ENCODE measurements at regions not wholly inside any gene's neighbourhood (a gene's known extent, or its start where the extent isn't known, plus 50 kb on each side); places are given as distances from the start of the nearest gene placed in this dataset.

GRCh38 chr13:109654341-109655205 is 131.8 kb downstream of the IRS2 start:
- TF ChIP-seq CTCF (IDR thresholded peaks at IDR 0.05; ENCODE audit: borderline replicate concordance, extremely low read depth, low read length, poor library complexity, severe bottlenecking): no peak
- no peak for TF ChIP-seq EZH2 (IDR thresholded peaks at IDR 0.05; ENCODE audit: borderline replicate concordance, low read depth, low read length, severe bottlenecking)
- Histone ChIP-seq H4K20me1 (ENCODE audit: insufficient read depth, low read length) (peaks cover 27% of the 10 kb centered on the region; the same call in 1 of the 2 replicates), H3K4me1 (ENCODE audit: insufficient read depth, low read length) (no peaks in the 10 kb centered on the region), H3K36me3 (ENCODE audit: insufficient read depth, low read length) (peaks cover 13% of the 10 kb centered on the region; the same call in 1 of the 2 replicates), H3K9me3 (ENCODE audit: insufficient read depth, low read length, severe bottlenecking) (no peaks in the 10 kb centered on the region), H3K27ac (ENCODE audit: low read length) (no peak overlapping the region), H2AFZ (ENCODE audit: low read depth, low read length) (no peak overlapping the region), H3K4me2 (ENCODE audit: insufficient read depth, low read length) (no peak overlapping the region), H3K79me2 (ENCODE audit: insufficient read depth, low read length) (peaks cover 92% of the 10 kb centered on the region), H3K27me3 (ENCODE audit: insufficient read depth, low read length, poor library complexity) (no peaks in the 10 kb centered on the region), H3K9ac (ENCODE audit: low read depth, low read length) (no peak overlapping the region), H3K4me3 (ENCODE audit: low read depth in 1 of 2, low read length in 2 of 2) (no peak overlapping the region)
- ATAC-seq (ENCODE audit: insufficient read depth, low read depth) (no peak), DNase-seq (no peak)

DNA sequence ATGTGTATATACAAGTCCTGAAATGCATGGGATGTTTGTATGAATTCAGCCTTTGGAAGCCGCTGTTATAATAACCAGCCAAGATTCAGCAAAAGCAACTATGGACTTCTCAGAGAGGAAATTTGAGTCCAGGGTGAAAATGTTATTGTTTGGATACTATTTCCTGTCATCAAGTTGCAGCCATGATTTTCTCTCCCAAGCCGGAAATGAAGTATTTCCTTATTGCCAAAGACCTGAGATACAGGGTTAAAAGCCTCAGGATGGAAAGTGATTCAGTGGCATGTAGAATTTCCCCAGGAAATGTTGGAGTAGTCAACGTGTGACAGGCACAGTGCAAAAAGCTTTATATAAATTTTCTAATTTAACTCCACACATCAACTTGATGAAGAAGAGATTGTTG is 133.9 kb downstream of the IRS2 start:
- H3K36me3 ChIP-seq (ENCODE audit: insufficient read depth, low read length): peaks cover 13% of the 10 kb centered on the region; the same call in 1 of the 2 replicates
- no peaks in the 10 kb centered on the region for H3K27me3 ChIP-seq (ENCODE audit: insufficient read depth, low read length, poor library complexity)
- no peaks in the 10 kb centered on the region for H3K9me3 ChIP-seq (ENCODE audit: insufficient read depth, low read length, severe bottlenecking)
- DNase-seq: no peak
- H3K27ac ChIP-seq (ENCODE audit: low read length): no peak overlapping the region
- H3K4me2 ChIP-seq (ENCODE audit: insufficient read depth, low read length): no peak overlapping the region
- peaks cover 30% of the 10 kb centered on the region; the same call in 1 of the 2 replicates for H4K20me1 ChIP-seq (ENCODE audit: insufficient read depth, low read length)
- H2AFZ ChIP-seq (ENCODE audit: low read depth, low read length): no peak overlapping the region
- no peaks in the 10 kb centered on the region; the same call in 1 of the 2 replicates for H3K4me1 ChIP-seq (ENCODE audit: insufficient read depth, low read length)
- no peak for TF ChIP-seq EZH2 (IDR thresholded peaks at IDR 0.05; ENCODE audit: borderline replicate concordance, low read depth, low read length, severe bottlenecking)
- TF ChIP-seq CTCF (IDR thresholded peaks at IDR 0.05; ENCODE audit: borderline replicate concordance, extremely low read depth, low read length, poor library complexity, severe bottlenecking): no peak
- no peak for ATAC-seq (ENCODE audit: insufficient read depth, low read depth)
- no peak overlapping the region for H3K4me3 ChIP-seq (ENCODE audit: low read depth in 1 of 2, low read length in 2 of 2)
- H3K9ac ChIP-seq (ENCODE audit: low read depth, low read length): no peak overlapping the region
- peaks cover 87% of the 10 kb centered on the region for H3K79me2 ChIP-seq (ENCODE audit: insufficient read depth, low read length)

- peaks cover 86% of the 10 kb centered on the region for H3K79me2 ChIP-seq (ENCODE audit: insufficient read depth, low read length)
- ATAC-seq (ENCODE audit: insufficient read depth, low read depth): no peak
- no peaks in the 10 kb centered on the region for H3K9me3 ChIP-seq (ENCODE audit: insufficient read depth, low read length, severe bottlenecking)
- H2AFZ ChIP-seq (ENCODE audit: low read depth, low read length): no peak overlapping the region
- H3K4me1 ChIP-seq (ENCODE audit: insufficient read depth, low read length): peaks cover 4% of the 10 kb centered on the region
- H4K20me1 ChIP-seq (ENCODE audit: insufficient read depth, low read length): peaks cover 30% of the 10 kb centered on the region; the same call in 1 of the 2 replicates
- no peak overlapping the region for H3K9ac ChIP-seq (ENCODE audit: low read depth, low read length)
- H3K27ac ChIP-seq (ENCODE audit: low read length): no peak overlapping the region
- no peaks in the 10 kb centered on the region for H3K27me3 ChIP-seq (ENCODE audit: insufficient read depth, low read length, poor library complexity)
- no peak overlapping the region for H3K4me2 ChIP-seq (ENCODE audit: insufficient read depth, low read length)
- H3K36me3 ChIP-seq (ENCODE audit: insufficient read depth, low read length): peaks cover 12% of the 10 kb centered on the region; the same call in 1 of the 2 replicates
- no peak overlapping the region for H3K4me3 ChIP-seq (ENCODE audit: low read depth in 1 of 2, low read length in 2 of 2)
- DNase-seq: no peak
- TF ChIP-seq EZH2 (IDR thresholded peaks at IDR 0.05; ENCODE audit: borderline replicate concordance, low read depth, low read length, severe bottlenecking) (no peak), CTCF (IDR thresholded peaks at IDR 0.05; ENCODE audit: borderline replicate concordance, extremely low read depth, low read length, poor library complexity, severe bottlenecking) (no peak)
These were observed 134.5 kb downstream of the IRS2 start for GRCh38 chr13:109651854-109652253.

Data from DND-41 (cell line).